Subcutaneous abdominal adipose tissue (tissue), 5 donors: ENCODE measurements at regions not wholly inside any gene's neighbourhood (a gene's known extent, or its start where the extent isn't known, plus 50 kb on each side); places are given as distances from the start of the nearest gene placed in this dataset.

Experiments used
- H3K27ac ChIP-seq: one replicate; pipeline ENCODE4 v1.7.0; 2013; ENCODE audit warnings: low read depth, mild to moderate bottlenecking, inconsistent platforms, low read length, moderate library complexity
- H3K27me3 ChIP-seq, 5 donors: one replicate each; pipeline ENCODE4 v1.7.0; 2013; ENCODE audit warnings: low read length in 5 of 5, inconsistent platforms in 1 of 5; ENCODE audit not compliant: control insufficient read depth in 5 of 5, insufficient read depth in 4 of 5
- H3K36me3 ChIP-seq, 5 donors: one replicate each; pipeline ENCODE4 v1.7.0; 2013; ENCODE audit warnings: low read length in 5 of 5; ENCODE audit not compliant: control insufficient read depth in 5 of 5, insufficient read depth in 5 of 5
- H3K4me1 ChIP-seq, 5 donors: one replicate each; pipeline ENCODE4 v1.7.0; 2013; ENCODE audit warnings: low read length in 5 of 5, mild to moderate bottlenecking in 3 of 5, moderate library complexity in 1 of 5; ENCODE audit not compliant: control insufficient read depth in 5 of 5, insufficient read depth in 5 of 5
- H3K4me3 ChIP-seq, 5 donors: one replicate each; pipeline ENCODE4 v1.7.0; 2013; ENCODE audit warnings: low read length in 5 of 5, low read depth in 1 of 5
- H3K9ac ChIP-seq, 5 donors: one replicate each; pipeline ENCODE4 v1.7.0; 2013; ENCODE audit warnings: low read length in 5 of 5, mild to moderate bottlenecking in 4 of 5, moderate library complexity in 3 of 5
- H3K9me3 ChIP-seq, 5 donors: one replicate each; pipeline ENCODE4 v1.7.0; 2013; ENCODE audit warnings: low read length in 5 of 5; ENCODE audit not compliant: control insufficient read depth in 5 of 5
- donor health status: healthy.
- donor health status: healthy.
- donor health status: healthy.
- donor health status: healthy.
- donor health status: healthy.

GRCh38 chr1:199279872-199280645 is 641.2 kb downstream of the PTPRC start:
- Histone ChIP-seq H3K4me1 (no peaks in the 10 kb centered on the region), H3K9ac (no peak overlapping the region), H3K4me3 (no peak overlapping the region), H3K9me3 (no peaks in the 10 kb centered on the region), H3K27me3 (no peaks in the 10 kb centered on the region), H3K27ac (no peak overlapping the region), H3K36me3 (no peaks in the 10 kb centered on the region)

- no peak overlapping the region for H3K4me3 ChIP-seq
- H3K27me3 ChIP-seq: no peaks in the 10 kb centered on the region
- no peak overlapping the region for H3K9ac ChIP-seq
- no peaks in the 10 kb centered on the region for H3K4me1 ChIP-seq
- no peak overlapping the region for H3K27ac ChIP-seq
- no peaks in the 10 kb centered on the region for H3K9me3 ChIP-seq
- H3K36me3 ChIP-seq: no peaks in the 10 kb centered on the region
These were observed 644.0 kb downstream of the PTPRC start for GRCh38 chr1:199282751-199283305.

GRCh38 chr1:199283794-199284193 is 645.0 kb downstream of the PTPRC start:
- Histone ChIP-seq H3K9ac (no peak overlapping the region), H3K36me3 (no peaks in the 10 kb centered on the region), H3K4me3 (no peak overlapping the region), H3K9me3 (no peaks in the 10 kb centered on the region), H3K4me1 (no peaks in the 10 kb centered on the region), H3K27ac (no peak overlapping the region), H3K27me3 (no peaks in the 10 kb centered on the region)

- Histone ChIP-seq H3K27ac (no peak overlapping the region), H3K4me1 (no peaks in the 10 kb centered on the region), H3K27me3 (no peaks in the 10 kb centered on the region), H3K36me3 (no peaks in the 10 kb centered on the region), H3K4me3 (no peak overlapping the region), H3K9me3 (no peaks in the 10 kb centered on the region), H3K9ac (no peak overlapping the region)
These were observed 648.4 kb downstream of the PTPRC start for GRCh38 chr1:199287206-199287605.

GRCh38 chr1:199287647-199288046 is 648.8 kb downstream of the PTPRC start:
- no peaks in the 10 kb centered on the region for H3K9me3 ChIP-seq
- no peak overlapping the region for H3K4me3 ChIP-seq
- no peaks in the 10 kb centered on the region for H3K36me3 ChIP-seq
- H3K9ac ChIP-seq: no peak overlapping the region
- no peak overlapping the region for H3K27ac ChIP-seq
- no peaks in the 10 kb centered on the region for H3K27me3 ChIP-seq
- no peaks in the 10 kb centered on the region for H3K4me1 ChIP-seq

GRCh38 chr1:199290186-199290585 is 651.3 kb downstream of the PTPRC start:
- Histone ChIP-seq H3K9me3 (no peaks in the 10 kb centered on the region), H3K9ac (no peak overlapping the region)

GRCh38 chr1:199291022-199291740 is 652.3 kb downstream of the PTPRC start:
- Histone ChIP-seq H3K4me3 (no peak overlapping the region), H3K27me3 (no peaks in the 10 kb centered on the region), H3K4me1 (no peaks in the 10 kb centered on the region), H3K9ac (no peak overlapping the region), H3K36me3 (no peaks in the 10 kb centered on the region), H3K27ac (no peak overlapping the region), H3K9me3 (no peaks in the 10 kb centered on the region)

More at GRCh38 chr1:199290186-199290585, 651.3 kb downstream of the PTPRC start:
- H3K36me3 ChIP-seq: no peaks in the 10 kb centered on the region
- no peak overlapping the region for H3K4me3 ChIP-seq
- no peaks in the 10 kb centered on the region for H3K4me1 ChIP-seq
- no peaks in the 10 kb centered on the region for H3K27me3 ChIP-seq
- H3K27ac ChIP-seq: no peak overlapping the region

- Histone ChIP-seq H3K27me3 (no peaks in the 10 kb centered on the region), H3K9me3 (no peaks in the 10 kb centered on the region), H3K4me3 (no peak overlapping the region), H3K36me3 (no peaks in the 10 kb centered on the region), H3K4me1 (no peaks in the 10 kb centered on the region), H3K9ac (no peak overlapping the region), H3K27ac (no peak overlapping the region)
These were observed 654.1 kb downstream of the PTPRC start for GRCh38 chr1:199292896-199293295.

GRCh38 chr1:199295107-199295506 is 656.3 kb downstream of the PTPRC start:
- Histone ChIP-seq H3K4me1 (no peaks in the 10 kb centered on the region), H3K27ac (no peak overlapping the region), H3K9me3 (no peaks in the 10 kb centered on the region), H3K27me3 (no peaks in the 10 kb centered on the region), H3K4me3 (no peak overlapping the region), H3K9ac (no peak overlapping the region), H3K36me3 (no peaks in the 10 kb centered on the region)

- no peak overlapping the region for H3K27ac ChIP-seq
- no peaks in the 10 kb centered on the region for H3K36me3 ChIP-seq
- no peaks in the 10 kb centered on the region for H3K27me3 ChIP-seq
- no peak overlapping the region for H3K9ac ChIP-seq
- no peak overlapping the region for H3K4me3 ChIP-seq
- H3K4me1 ChIP-seq: no peaks in the 10 kb centered on the region
- no peaks in the 10 kb centered on the region for H3K9me3 ChIP-seq
These were observed 658.3 kb downstream of the PTPRC start for GRCh38 chr1:199297174-199297573.
